Aorta (tissue), 5 donors: ENCODE measurements at regions not wholly inside any gene's neighbourhood (a gene's known extent, or its start where the extent isn't known, plus 50 kb on each side); places are given as distances from the start of the nearest gene placed in this dataset.

Source experiments
- ATAC-seq: fragments of 200-7000 bp; cut with Tn5 transposase; one replicate; pipeline ENCODE4 v1.9.1; 2022; ENCODE audit warnings: moderate library complexity; ENCODE audit not compliant: low FRiP score
- DNase-seq, 2 donors: peaks; one replicate each; pipeline ENCODE4 v3.0.0-alpha.2; 2020
- H3K27ac ChIP-seq, 2 donors: one replicate each; pipeline ENCODE4 v1.5.1; 2013; ENCODE audit warnings: low read length in 2 of 2, mild to moderate bottlenecking in 2 of 2, moderate library complexity in 2 of 2, control low read depth in 1 of 2, inconsistent platforms in 1 of 2, low read depth in 1 of 2
- H3K27me3 ChIP-seq, 2 donors: one replicate each; pipeline ENCODE4 v1.6.1; 2013; ENCODE audit warnings: control low read depth in 1 of 2, low read length in 1 of 2, mild to moderate bottlenecking in 1 of 2, moderate library complexity in 1 of 2; ENCODE audit not compliant: insufficient read depth in 2 of 2, control insufficient read depth in 1 of 2
- H3K36me3 ChIP-seq, 2 donors: one replicate each; pipeline ENCODE4 v1.6.1; 2013; ENCODE audit warnings: control low read depth in 1 of 2, low read length in 1 of 2, mild to moderate bottlenecking in 1 of 2; ENCODE audit not compliant: insufficient read depth in 2 of 2, control insufficient read depth in 1 of 2
- H3K4me1 ChIP-seq, 2 donors: one replicate each; pipeline ENCODE4 v1.6.1; 2013; ENCODE audit warnings: low read length in 2 of 2, control low read depth in 1 of 2, mild to moderate bottlenecking in 1 of 2, moderate library complexity in 1 of 2; ENCODE audit not compliant: insufficient read depth in 2 of 2, control insufficient read depth in 1 of 2
- H3K4me3 ChIP-seq, 2 donors: one replicate each; pipeline ENCODE4 v1.5.1; 2013; ENCODE audit warnings: low read length in 2 of 2, control low read depth in 1 of 2, mild to moderate bottlenecking in 1 of 2
- H3K9me3 ChIP-seq: one replicate; pipeline ENCODE4 v1.6.1; 2013; ENCODE audit warnings: mild to moderate bottlenecking, low read length; ENCODE audit not compliant: control insufficient read depth
- WGBS, 2 donors: extraction: QIAGEN DNeasy Blood & Tissue Kit; methylation state at CpG; one replicate each; pipeline ENCODE4 v1.1.7; 2013; 5-methylcytosine and 5-hydroxymethylcytosine counted together
- intact Hi-C, 2 donors: fragments of 100-400 bp; cut with DNase I; formaldehyde crosslinking; loops; one replicate each; pipeline versions ENCODE4 v1.14.2 to v1.15.0; 2022
- donor health status: healthy with polysubstance abuse.
- donor health status: Bipolar disorder and iron deficiency.
- donor health status: DM: no; HTN: no; CAD: no.
- donor health status: DM: no; HTN: no; CAD: no.
- donor health status: DM: yes; HTN: yes; CAD: no.

DNA sequence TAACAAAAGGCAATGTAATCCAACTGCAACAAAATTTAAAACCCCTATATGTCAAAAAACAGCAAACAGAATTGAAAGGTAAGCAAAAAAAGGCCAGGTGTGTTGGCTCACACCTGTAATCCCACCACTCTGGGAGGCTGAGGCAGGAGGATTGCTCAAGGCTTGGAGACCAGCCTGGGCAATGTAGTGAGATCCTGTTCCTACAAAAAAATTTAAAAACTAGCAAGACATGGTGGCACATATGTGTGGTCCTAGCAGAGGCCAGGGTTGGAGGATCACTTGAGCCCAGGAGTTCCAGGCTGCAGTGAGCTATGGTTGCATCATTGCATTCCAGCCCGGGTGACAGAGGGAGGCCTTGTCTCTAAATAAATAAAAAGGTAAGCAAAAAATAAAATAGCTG lies 212.1 kb upstream of the KLF14 start:
- H3K27me3 ChIP-seq, result no peaks in the 10 kb centered on the region
- intact Hi-C loops, result no loop called here
- H3K9me3 ChIP-seq, result no peaks in the 10 kb centered on the region
- ATAC-seq, result no peak
- H3K36me3 ChIP-seq, result peaks cover under 1 to 2% of the 10 kb centered on the region in 2 donors
- DNase-seq, result no peak
- H3K27ac ChIP-seq, result no peak overlapping the region
- WGBS, 2 donors, result 75 to 78% methylated on average over 1 of the region's 1 CpG
- no peak overlapping the region for H3K4me3 ChIP-seq
- peaks cover 0 to 1% of the 10 kb centered on the region in 2 donors for H3K4me1 ChIP-seq

DNA sequence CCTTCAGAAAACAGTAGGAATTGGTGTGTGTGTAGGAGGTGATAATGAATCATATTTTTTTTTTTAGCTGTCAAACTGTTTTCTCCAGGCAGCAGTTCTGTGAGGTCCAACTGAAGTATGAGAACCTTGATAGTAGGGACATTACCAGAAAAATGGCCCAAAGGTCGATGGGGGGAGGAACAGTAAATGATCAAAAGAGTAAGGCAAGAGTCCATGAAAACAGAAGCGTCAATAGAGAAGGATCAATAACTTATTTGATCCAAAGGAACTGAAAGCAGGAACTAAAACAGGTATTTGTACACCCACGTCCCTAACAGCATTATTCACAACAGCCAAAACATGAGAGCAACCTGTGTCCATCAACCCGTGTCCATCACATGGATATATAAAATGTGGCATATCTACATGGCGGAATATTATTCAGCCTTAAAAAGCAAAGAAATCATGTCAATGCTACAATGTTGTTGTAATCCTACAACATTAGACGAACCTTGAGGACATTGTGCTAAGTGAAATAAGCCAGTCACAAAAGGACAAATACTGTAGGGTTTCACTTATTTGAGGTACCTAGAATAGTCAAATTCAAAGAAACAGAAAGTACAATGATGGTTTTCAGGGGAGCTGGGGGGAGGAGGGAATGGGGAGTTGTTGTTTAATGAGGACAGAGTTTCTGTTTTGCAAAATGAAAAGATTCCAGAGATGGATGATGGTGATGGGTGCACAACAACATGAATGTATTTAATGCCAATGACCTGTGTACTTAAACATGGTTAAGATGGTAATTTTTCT lies 214.0 kb upstream of the KLF14 start:
- intact Hi-C loops, result no loop called here
- Histone ChIP-seq H3K27ac (no peak overlapping the region), H3K4me1 (no peaks in the 10 kb centered on the region), H3K27me3 (no peaks in the 10 kb centered on the region), H3K36me3 (peaks cover 2 to 5% of the 10 kb centered on the region in 2 donors), H3K4me3 (no peak overlapping the region), H3K9me3 (no peaks in the 10 kb centered on the region)
- DNase-seq (no peak), ATAC-seq (no peak)
- WGBS, 2 donors, result 96% methylated on average over 6 of the region's 6 CpGs

DNA sequence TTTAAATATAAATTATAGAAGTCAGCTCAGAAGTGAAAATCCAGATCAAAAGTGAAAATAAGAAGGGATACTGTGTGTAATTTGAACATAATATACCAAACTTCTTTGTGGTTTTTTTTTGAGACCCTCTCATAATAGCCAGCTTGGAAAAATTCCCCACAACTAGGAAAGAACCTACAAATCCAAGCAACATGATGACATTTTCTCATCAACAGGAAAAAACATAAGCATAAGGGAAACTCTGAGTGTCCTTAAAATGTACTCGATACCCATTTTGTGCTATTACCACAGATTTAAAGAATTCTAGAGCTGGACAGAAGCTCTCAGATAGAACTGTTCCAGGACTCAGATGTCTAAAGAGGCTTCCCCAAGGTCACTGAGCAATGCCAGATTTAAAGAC lies 214.8 kb upstream of the KLF14 start:
- Histone ChIP-seq H3K27me3 (no peaks in the 10 kb centered on the region), H3K36me3 (peaks cover 2 to 5% of the 10 kb centered on the region in 2 donors), H3K9me3 (no peaks in the 10 kb centered on the region), H3K4me3 (no peak overlapping the region), H3K27ac (no peak overlapping the region), H3K4me1 (no peaks in the 10 kb centered on the region)
- no peak for DNase-seq
- intact Hi-C loops, result no loop called here
- no peak for ATAC-seq
- WGBS, 2 donors, result 96 to 100% methylated on average over 1 of the region's 1 CpG

DNA sequence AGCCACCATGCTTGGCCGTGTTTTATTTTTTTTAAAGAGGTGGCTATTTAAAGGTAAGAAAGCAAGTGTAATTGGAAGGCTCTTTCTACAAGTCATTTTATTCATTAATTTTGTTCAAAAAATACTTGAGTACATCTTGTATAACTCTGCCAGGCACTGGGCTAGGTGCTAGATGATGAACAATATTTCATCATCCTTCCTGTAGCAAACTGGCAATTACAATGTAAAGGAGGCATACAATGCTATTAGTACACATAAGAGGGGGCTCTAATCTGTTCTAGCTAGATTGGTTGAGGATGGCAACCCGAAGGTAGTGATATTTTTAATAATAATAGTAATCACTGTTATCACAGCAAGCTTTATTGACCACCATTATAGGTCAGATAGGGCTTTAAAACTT lies 215.5 kb upstream of the KLF14 start:
- H3K36me3 ChIP-seq, result peaks cover 2 to 5% of the 10 kb centered on the region in 2 donors
- no peak overlapping the region for H3K27ac ChIP-seq
- no peaks in the 10 kb centered on the region for H3K9me3 ChIP-seq
- H3K27me3 ChIP-seq, result no peaks in the 10 kb centered on the region
- intact Hi-C loops, result no loop called here
- WGBS, 2 donors, result 92 to 96% methylated on average over 2 of the region's 2 CpGs
- no peak for ATAC-seq
- no peaks in the 10 kb centered on the region for H3K4me1 ChIP-seq
- H3K4me3 ChIP-seq, result no peak overlapping the region
- no peak for DNase-seq

GRCh38 chr7:130950054-130950453 lies 216.0 kb upstream of the KLF14 start:
- WGBS, 2 donors, result 90 to 96% methylated on average over 1 of the region's 1 CpG

GRCh38 chr7:130950741-130951140 lies 216.7 kb upstream of the KLF14 start:
- no peak overlapping the region for H3K27ac ChIP-seq
- no peak for ATAC-seq

More at GRCh38 chr7:130950054-130950453, 216.0 kb upstream of the KLF14 start:
- Histone ChIP-seq H3K36me3 (peaks cover 2 to 5% of the 10 kb centered on the region in 2 donors), H3K4me1 (no peaks in the 10 kb centered on the region), H3K9me3 (no peaks in the 10 kb centered on the region), H3K4me3 (no peak overlapping the region), H3K27ac (no peak overlapping the region), H3K27me3 (no peaks in the 10 kb centered on the region)
- DNase-seq (no peak), ATAC-seq (no peak)
- intact Hi-C loops, result no loop called here

DNA sequence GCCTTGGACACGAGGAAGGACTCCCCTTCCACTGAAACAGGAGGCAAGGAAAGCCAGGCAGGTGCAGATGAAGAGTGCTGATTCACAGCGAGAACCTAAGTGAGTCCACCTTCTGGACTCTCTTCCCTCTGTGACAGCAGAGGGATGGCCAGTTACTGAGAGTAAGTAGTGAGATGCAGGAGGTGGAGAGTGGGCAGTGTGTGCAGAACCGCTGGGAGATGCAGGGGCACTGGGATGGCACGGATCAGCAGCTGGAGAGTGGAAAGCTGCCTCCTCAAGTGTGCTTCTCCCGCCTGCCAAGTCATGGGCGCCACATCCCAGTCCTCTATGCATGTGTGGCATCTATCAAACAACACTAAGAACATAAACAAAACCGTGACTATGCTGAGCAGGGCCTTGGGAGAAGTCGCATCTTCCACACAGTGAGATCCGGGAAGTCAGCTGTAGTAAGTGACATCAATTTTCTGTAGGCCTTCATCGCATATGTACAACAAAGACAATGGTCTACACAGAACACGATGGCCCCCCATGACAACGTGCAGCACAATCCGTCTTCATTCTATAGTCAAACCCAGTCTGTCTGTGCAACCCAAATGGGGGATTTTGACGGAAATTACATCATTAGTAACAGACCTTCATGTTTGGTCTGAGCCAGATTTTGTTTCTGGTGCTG lies 217.4 kb upstream of the KLF14 start:
- 91 to 96% methylated on average over 14 of the region's 14 CpGs for whole genome bisulfite sequencing, 2 donors

More at GRCh38 chr7:130950741-130951140, 216.7 kb upstream of the KLF14 start:
- 87 to 95% methylated on average over 6 of the region's 6 CpGs for WGBS, 2 donors
- Histone ChIP-seq H3K36me3 (peaks cover 2 to 5% of the 10 kb centered on the region in 2 donors), H3K9me3 (no peaks in the 10 kb centered on the region), H3K27me3 (no peaks in the 10 kb centered on the region), H3K4me1 (no peaks in the 10 kb centered on the region), H3K4me3 (no peak overlapping the region)
- intact Hi-C loops, result no loop called here
- no peak for DNase-seq

DNA sequence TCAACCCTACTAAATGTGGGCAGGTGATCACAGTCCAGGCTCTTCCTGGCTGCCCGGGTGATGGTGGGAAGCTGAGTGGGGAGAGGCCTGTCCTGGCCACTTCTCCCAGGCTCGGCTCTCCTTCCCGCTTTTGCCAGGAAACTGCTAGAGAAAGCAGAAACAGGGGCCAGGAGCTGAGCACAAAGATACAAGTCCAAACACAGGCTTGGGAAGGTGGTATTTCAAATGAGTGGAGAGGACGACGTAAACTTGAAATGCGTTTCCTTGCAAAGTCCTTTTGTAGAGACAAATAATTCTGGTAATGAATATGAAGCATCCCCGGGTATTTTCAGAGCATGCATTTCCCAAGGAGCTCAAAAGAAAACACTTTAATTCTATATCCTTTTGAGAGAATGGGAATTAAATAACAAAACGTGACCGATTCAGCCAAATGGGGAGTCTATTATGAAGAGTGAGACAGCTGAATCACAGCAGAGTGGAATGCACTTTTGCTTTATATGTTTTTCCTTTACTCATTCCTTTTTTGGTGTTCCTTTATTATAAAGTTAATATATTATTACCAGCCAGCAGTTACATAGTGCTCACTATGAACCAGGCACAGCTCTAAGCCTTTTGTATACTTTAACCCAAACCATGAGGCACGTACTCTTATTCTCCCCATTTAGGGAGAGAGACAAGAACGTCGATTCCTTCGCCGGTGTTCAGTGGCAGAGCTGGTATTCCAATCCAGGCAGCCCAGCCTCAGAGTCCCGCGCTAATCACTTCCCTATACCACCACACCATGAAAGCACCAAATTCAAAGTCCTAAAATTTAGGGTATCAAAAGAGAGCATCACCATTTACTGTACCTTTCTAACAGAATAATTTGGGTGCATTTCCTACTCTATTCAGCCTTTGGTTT lies 218.2 kb upstream of the KLF14 start:
- Histone ChIP-seq H3K27ac (no peak overlapping the region), H3K4me1 (peaks cover 0 to 2% of the 10 kb centered on the region in 2 donors), H3K4me3 (no peak overlapping the region), H3K9me3 (no peaks in the 10 kb centered on the region), H3K27me3 (no peaks in the 10 kb centered on the region), H3K36me3 (peaks cover 2 to 5% of the 10 kb centered on the region in 2 donors)
- ATAC-seq, result no peak
- DNase-seq, result no peak
- intact Hi-C loops, result no loop called here
- 66 to 77% methylated on average over 16 of the region's 16 CpGs for WGBS, 2 donors

More for the DNA sequence above, 217.4 kb upstream of the KLF14 start:
- Histone ChIP-seq H3K27ac (no peak overlapping the region), H3K4me3 (no peak overlapping the region), H3K9me3 (no peaks in the 10 kb centered on the region), H3K27me3 (no peaks in the 10 kb centered on the region), H3K36me3 (peaks cover 2 to 5% of the 10 kb centered on the region in 2 donors), H3K4me1 (no peaks in the 10 kb centered on the region)
- intact Hi-C loops, result no loop called here
- no peak for ATAC-seq
- DNase-seq, result no peak
